Kidney epithelial cell (primary cell): ENCODE measurements at regions not wholly inside any gene's neighbourhood (a gene's known extent, or its start where the extent isn't known, plus 50 kb on each side); places are given as distances from the start of the nearest gene placed in this dataset.

Source experiments
- DNase-seq: peaks from one replicate; pipeline ENCODE4 v3.0.0-alpha.2; 2010; ENCODE audit warnings: low read depth
- H3K27me3 ChIP-seq: 2 replicates; pipeline ENCODE4 v1.6.0; 2011; ENCODE audit warnings: low read length; ENCODE audit not compliant: control insufficient read depth, insufficient read depth
- H3K36me3 ChIP-seq: 2 replicates; pipeline ENCODE4 v1.5.1; 2011; ENCODE audit warnings: low read length; ENCODE audit not compliant: control insufficient read depth, insufficient read depth
- H3K4me3 ChIP-seq: 2 replicates; pipeline ENCODE4 v1.5.1; 2011; ENCODE audit warnings: low read depth, mild to moderate bottlenecking, control low read depth, low read length
- CTCF ChIP-seq: IDR thresholded peaks from 2 replicates; pipeline ENCODE4 v1.5.1; 2011; ENCODE audit warnings: mild to moderate bottlenecking, moderate library complexity, low read length, control low read depth, inconsistent platforms; ENCODE audit not compliant: insufficient read depth, poor library complexity, severe bottlenecking

- Histone ChIP-seq H3K4me3 (no peak overlapping the region), H3K36me3 (no peaks in the 10 kb centered on the region), H3K27me3 (no peaks in the 10 kb centered on the region)
- no peak for TF ChIP-seq CTCF
- DNase-seq: no peak
Measured at GRCh38 chr3:43165786-43166185, 59.9 kb upstream of the POMGNT2 start.

GRCh38 chr3:43163895-43164493 is 58.1 kb upstream of the POMGNT2 start:
- TF ChIP-seq CTCF: no peak
- Histone ChIP-seq H3K4me3 (no peak overlapping the region), H3K27me3 (no peaks in the 10 kb centered on the region), H3K36me3 (no peaks in the 10 kb centered on the region)
- no peak for DNase-seq

- peak; percentile 21 for TF ChIP-seq CTCF
- H3K36me3 ChIP-seq: no peaks in the 10 kb centered on the region
- H3K27me3 ChIP-seq: no peaks in the 10 kb centered on the region
- no peak overlapping the region for H3K4me3 ChIP-seq
- no peak for DNase-seq
Measured at GRCh38 chr3:43162230-43163084, 56.6 kb upstream of the POMGNT2 start.

- DNase-seq: no peak
- Histone ChIP-seq H3K36me3 (no peaks in the 10 kb centered on the region), H3K27me3 (no peaks in the 10 kb centered on the region), H3K4me3 (no peak overlapping the region)
- TF ChIP-seq CTCF: no peak
Measured at GRCh38 chr3:43161684-43162229, 55.9 kb upstream of the POMGNT2 start.

- no peak for TF ChIP-seq CTCF
- no peak overlapping the region for H3K4me3 ChIP-seq
- no peaks in the 10 kb centered on the region for H3K27me3 ChIP-seq
- DNase-seq: no peak
- no peaks in the 10 kb centered on the region for H3K36me3 ChIP-seq
Measured at GRCh38 chr3:43160664-43161063, 54.8 kb upstream of the POMGNT2 start.
